HCT116 (cell line): ENCODE measurements at regions not wholly inside any gene's neighbourhood (a gene's known extent, or its start where the extent isn't known, plus 50 kb on each side); places are given as distances from the start of the nearest gene placed in this dataset.

Experiments used
- ATAC-seq: fragments of 200-7000 bp; cut with Tn5 transposase; 2 replicates; pipeline ENCODE4 v1.9.1; 2020; ENCODE audit warnings: mild to moderate bottlenecking, moderate library complexity
- BruUV-seq: library from RNA; stranded (reverse); fragments of 400-500 nt; replicated peaks from 2 replicates; lab custom pipeline; 2021; lab: Mats Ljungman, UMichigan
- CTCF ChIA-PET: fragments of 300-600 bp; sonication (Branson Sonifier 250); formaldehyde crosslinking; loops from one replicate; lab custom pipeline; 2021; ENCODE audit warnings: antibody characterized with exemption; lab: Charles Lee
- POLR2A ChIA-PET: fragments of 300-600, 350-600 bp; sonication (Branson Sonifier 250); formaldehyde crosslinking; loops from one replicate; lab custom pipeline; 2021; ENCODE audit warnings: antibody characterized with exemption; lab: Charles Lee
- RAD21 ChIA-PET, 2 experiments: fragments of 300-600 bp; sonication (Branson Sonifier 250); formaldehyde crosslinking; loops; one replicate each; lab custom pipeline; 2023; ENCODE audit warnings: low total read pairs in 2 of 2; ENCODE audit not compliant: uncharacterized antibody in 2 of 2, unreplicated experiment in 2 of 2, low non-redundant PET in 1 of 2; lab: Charles Lee
- DNase-seq: peaks from one replicate; pipeline ENCODE4 v3.0.0-alpha.2; 2010; ENCODE audit warnings: low read depth, low spot score
- H2AFZ ChIP-seq: fragments of 200-600 bp; shearing (Covaris generic), sonication (generic); 2 replicates; pipeline ENCODE4 v1.6.1; 2017; ENCODE audit warnings: low read depth, mixed run types, mixed read lengths, antibody characterized with exemption, low read length; ENCODE audit not compliant: poor library complexity, severe bottlenecking
- H3K27ac ChIP-seq: 2 replicates; pipeline ENCODE4 v1.5.1; 2012; ENCODE audit warnings: low read depth, low read length
- H3K27me3 ChIP-seq: fragments of 200-600 bp; sonication (generic); 2 replicates; pipeline ENCODE4 v1.6.1; 2016; ENCODE audit warnings: mixed run types, low read length, mixed read lengths; ENCODE audit not compliant: insufficient read depth
- H3K36me3 ChIP-seq, 2 experiments: fragments of 200-500 bp in 1 of 2; fragments of 200-600 bp in 1 of 2; sonication (Bioruptor generic) in 1 of 2; sonication (generic) in 1 of 2; 2 replicates each; pipeline versions ENCODE4 v1.5.1 to v1.6.1; 2014 to 2016; ENCODE audit warnings: low read length in 2 of 2, inconsistent platforms in 1 of 2, mixed read lengths in 1 of 2, mixed run types in 1 of 2; ENCODE audit not compliant: insufficient read depth in 2 of 2, control insufficient read depth in 1 of 2
- H3K4me1 ChIP-seq, 2 experiments: fragments of 200-600 bp in 1 of 2; sonication (generic) in 1 of 2; 2 replicates each; pipeline versions ENCODE4 v1.5.1 to v1.6.1; 2012 to 2017; ENCODE audit warnings: low read length in 2 of 2, inconsistent platforms in 1 of 2, mild to moderate bottlenecking in 1 of 2, mixed read lengths in 1 of 2, mixed run types in 1 of 2, moderate library complexity in 1 of 2; ENCODE audit not compliant: insufficient read depth in 2 of 2, control insufficient read depth in 1 of 2
- H3K4me2 ChIP-seq: fragments of 200-600 bp; sonication (generic); 2 replicates; pipeline ENCODE4 v1.6.1; 2017; ENCODE audit warnings: mixed run types, low read length, mixed read lengths
- H3K4me3 ChIP-seq, 2 experiments: fragments of 200-600 bp in 1 of 2; sonication (generic) in 1 of 2; replicated peaks in 1 of 2; 2 replicates each; pipeline ENCODE4 v1.5.1; 2011 to 2016; ENCODE audit warnings: low read length in 2 of 2, control low read depth in 1 of 2, low read depth in 1 of 2, mild to moderate bottlenecking in 1 of 2, mixed read lengths in 1 of 2, mixed run types in 1 of 2
- H3K79me2 ChIP-seq: fragments of 200-600 bp; sonication (generic); 2 replicates; pipeline ENCODE4 v1.6.1; 2017; ENCODE audit warnings: mild to moderate bottlenecking, mixed run types, low read length, moderate library complexity, mixed read lengths; ENCODE audit not compliant: insufficient read depth
- H3K9ac ChIP-seq: fragments of 200-600 bp; sonication (generic); 2 replicates; pipeline ENCODE4 v1.6.1; 2016; ENCODE audit warnings: low read length, mixed read lengths
- H3K9me2 ChIP-seq: fragments of 200-600 bp; sonication (generic), shearing (Covaris generic); 2 replicates; pipeline ENCODE4 v1.6.1; 2017; ENCODE audit warnings: mixed run types, mild to moderate bottlenecking, moderate library complexity; ENCODE audit not compliant: insufficient read depth
- H3K9me3 ChIP-seq, 2 experiments: fragments of 200-500 bp in 1 of 2; fragments of 200-600 bp in 1 of 2; sonication (Bioruptor generic) in 1 of 2; sonication (generic) in 1 of 2; 2 replicates each; pipeline ENCODE4 v1.6.1; 2014 to 2017; ENCODE audit warnings: low read length in 2 of 2, mixed read lengths in 2 of 2, inconsistent platforms in 1 of 2, low read depth in 1 of 2, mild to moderate bottlenecking in 1 of 2, mixed run types in 1 of 2, moderate library complexity in 1 of 2; ENCODE audit not compliant: control insufficient read depth in 1 of 2, insufficient read depth in 1 of 2
- H4K20me1 ChIP-seq: fragments of 200-600 bp; sonication (generic), shearing (Covaris generic); 2 replicates; pipeline ENCODE4 v1.6.1; 2017; ENCODE audit warnings: mixed run types, mild to moderate bottlenecking, moderate library complexity; ENCODE audit not compliant: insufficient read depth
- ATF3 ChIP-seq: IDR thresholded peaks from 2 replicates; pipeline ENCODE4 v1.6.1; 2012
- CEBPB ChIP-seq: IDR thresholded peaks from 2 replicates; pipeline ENCODE4 v1.6.1; 2012; ENCODE audit warnings: low read depth
- CTCF ChIP-seq, 3 experiments: fragments of 200-600 bp in 1 of 3; sonication (generic) in 1 of 3; IDR thresholded peaks in 2 of 3; conservative IDR thresholded peaks in 1 of 3; 2 replicates each; pipeline ENCODE4 v1.5.1; 2012 to 2017; ENCODE audit warnings: low read depth in 2 of 3, low read length in 2 of 3, antibody characterized with exemption in 1 of 3, borderline replicate concordance in 1 of 3, control low read depth in 1 of 3, mild to moderate bottlenecking in 1 of 3, mixed read lengths in 1 of 3, mixed run types in 1 of 3, moderate library complexity in 1 of 3; ENCODE audit not compliant: insufficient read depth in 1 of 3
- EGR1 ChIP-seq: IDR thresholded peaks from 2 replicates; pipeline ENCODE4 v1.6.1; 2012; ENCODE audit warnings: low read depth
- ELF1 ChIP-seq: IDR thresholded peaks from 2 replicates; pipeline ENCODE4 v1.6.1; 2012; ENCODE audit warnings: low read depth, borderline replicate concordance
- EZH2 ChIP-seq: fragments of 200-600 bp; sonication (generic); IDR thresholded peaks from 2 replicates; pipeline ENCODE4 v1.6.1; 2017; ENCODE audit warnings: antibody characterized with exemption, mixed run types
- EZH2phosphoT487 ChIP-seq: fragments of 200-600 bp; IDR thresholded peaks from 2 replicates; pipeline ENCODE4 v1.6.1; 2018; ENCODE audit warnings: antibody characterized with exemption, borderline replicate concordance
- FOSL1 ChIP-seq: IDR thresholded peaks from 2 replicates; pipeline ENCODE4 v1.6.1; 2012; ENCODE audit warnings: low read depth
- JUND ChIP-seq: IDR thresholded peaks from 2 replicates; pipeline ENCODE4 v1.6.1; 2012
- MAX ChIP-seq: IDR thresholded peaks from 2 replicates; pipeline ENCODE4 v1.6.1; 2012
- POLR2AphosphoS5 ChIP-seq: IDR thresholded peaks from 2 replicates; pipeline ENCODE4 v1.6.1; 2011; ENCODE audit warnings: mild to moderate bottlenecking, low read depth, low read length, moderate library complexity
- RAD21 ChIP-seq: IDR thresholded peaks from 2 replicates; pipeline ENCODE4 v1.6.1; 2012; ENCODE audit warnings: low read depth, mild to moderate bottlenecking
- REST ChIP-seq: IDR thresholded peaks from 2 replicates; pipeline ENCODE4 v1.6.1; 2012; ENCODE audit warnings: low read depth
- SP1 ChIP-seq: IDR thresholded peaks from 2 replicates; pipeline ENCODE4 v1.6.1; 2012; ENCODE audit warnings: low read depth
- SRF ChIP-seq: IDR thresholded peaks from 2 replicates; pipeline ENCODE4 v1.6.1; 2012; ENCODE audit warnings: low read depth
- TCF7L2 ChIP-seq: IDR thresholded peaks from 2 replicates; pipeline ENCODE4 v1.7.0; 2011; ENCODE audit warnings: borderline replicate concordance, inconsistent platforms; ENCODE audit not compliant: insufficient read depth, insufficient read length; ENCODE audit errors: extremely low read depth
- YY1 ChIP-seq: IDR thresholded peaks from 2 replicates; pipeline ENCODE4 v1.6.1; 2011; ENCODE audit warnings: low read length, low read depth, moderate library complexity, mild to moderate bottlenecking; ENCODE audit not compliant: insufficient replicate concordance; ENCODE audit errors: extremely low read depth
- ZFX ChIP-seq: fragments of 450-650 bp; IDR thresholded peaks from 2 replicates; pipeline ENCODE4 v1.6.1; 2017
- intact Hi-C: fragments of 100-400 bp; cut with micrococcal nuclease; formaldehyde crosslinking; loops from 2 replicates; pipeline ENCODE4 v1.10.0; 2022

GRCh38 chr14:27881063-27881462 is 885.5 kb upstream of the FOXG1 start:
- BruUV-seq: no TSS peak
- Histone ChIP-seq H3K9me2 (no peaks in the 10 kb centered on the region), H3K27ac (no peak overlapping the region), H3K4me2 (no peak overlapping the region), H3K36me3 (no peaks in the 10 kb centered on the region), H3K79me2 (no peaks in the 10 kb centered on the region), H3K9ac (no peak overlapping the region), H4K20me1 (no peaks in the 10 kb centered on the region), H2AFZ (no peak overlapping the region), H3K9me3 (peaks cover 21 to 24% of the 10 kb centered on the region in 2 experiments; a peak in 3 of 4 replicates), H3K27me3 (no peaks in the 10 kb centered on the region), H3K4me3 (no peak overlapping the region), H3K4me1 (no peaks in the 10 kb centered on the region)
- ChIA-PET RAD21 (no interaction called here), CTCF (no interaction called here), POLR2A (no interaction called here)
- ATAC-seq (no peak), DNase-seq (no peak)
- intact Hi-C loops: no loop called here
- no peak for TF ChIP-seq ZFX
- no peak for TF ChIP-seq REST
- TF ChIP-seq RAD21: no peak
- TF ChIP-seq YY1: no peak
- TF ChIP-seq EGR1: no peak
- no peak for TF ChIP-seq CEBPB

GRCh38 chr14:27881646-27882045 is 884.9 kb upstream of the FOXG1 start:
- intact Hi-C loops: no loop called here
- H3K9me3 ChIP-seq: peaks cover 22 to 24% of the 10 kb centered on the region in 2 experiments; a peak in 3 of 4 replicates
- CTCF ChIA-PET: no interaction called here
- ATAC-seq: no peak
- H3K36me3 ChIP-seq: no peaks in the 10 kb centered on the region
- no peak overlapping the region for H3K27ac ChIP-seq
- H3K9ac ChIP-seq: no peak overlapping the region
- H3K4me1 ChIP-seq: no peaks in the 10 kb centered on the region
- POLR2A ChIA-PET: no interaction called here
- RAD21 ChIA-PET: no interaction called here
- no peak overlapping the region for H3K4me3 ChIP-seq
- DNase-seq: no peak
- no peaks in the 10 kb centered on the region for H3K27me3 ChIP-seq
- H3K79me2 ChIP-seq: no peaks in the 10 kb centered on the region
- H3K9me2 ChIP-seq: no peaks in the 10 kb centered on the region
- BruUV-seq: no TSS peak
- no peaks in the 10 kb centered on the region for H4K20me1 ChIP-seq
- no peak overlapping the region for H2AFZ ChIP-seq
- no peak overlapping the region for H3K4me2 ChIP-seq
- TF ChIP-seq JUND (no peak), RAD21 (no peak), EGR1 (no peak), FOSL1 (no peak), ELF1 (no peak), ATF3 (no peak), SP1 (no peak), MAX (no peak), EZH2 (no peak), EZH2phosphoT487 (no peak), CTCF (IDR thresholded peaks at IDR 0.05 in 2 of 3, conservative IDR thresholded peaks at IDR 0.05 in 1 of 3; ENCODE audit: borderline replicate concordance in 1 of 3, insufficient read depth in 1 of 3, low read depth in 2 of 3, low read length in 2 of 3) (no peak), SRF (no peak), POLR2AphosphoS5 (no peak), TCF7L2 (no peak)
